ENCODE measurements at regions not wholly inside any gene's neighbourhood (a gene's known extent, or its start where the extent isn't known, plus 50 kb on each side); places are given as distances from the start of the nearest gene placed in this dataset.

- Histone ChIP-seq H3K9me3 (ENCODE audit: insufficient read depth in 2 of 2, low read depth in 1 of 2, low read length in 1 of 2) (no peaks in the 10 kb centered on the region), H3K27ac (ENCODE audit: low read depth, low read length) (no peak overlapping the region), H2BK5ac (ENCODE audit: low read depth, low read length) (no peak overlapping the region), H3K27me3 (replicated peaks in 1 of 4; ENCODE audit: control insufficient read depth in 3 of 4, extremely low read depth in 1 of 4, insufficient read depth in 3 of 4, low read length in 3 of 4) (no peaks in the 10 kb centered on the region), H3K79me2 (ENCODE audit: control insufficient read depth in 1 of 2, insufficient read depth in 2 of 2, low read length in 2 of 2) (no peaks in the 10 kb centered on the region), H3K4me1 (replicated peaks in 1 of 4; ENCODE audit: control insufficient read depth in 3 of 4, insufficient read depth in 4 of 4, low read length in 3 of 4) (no peaks in the 10 kb centered on the region), H2BK12ac (ENCODE audit: low read depth, low read length) (no peak overlapping the region), H3K18ac (ENCODE audit: extremely low read depth, low read length) (no peak overlapping the region), H2AK5ac (ENCODE audit: low read depth, low read length) (no peak overlapping the region), H2BK120ac (replicated peaks; ENCODE audit: low read depth, low read length) (no peak overlapping the region), H3K79me1 (ENCODE audit: low read depth, low read length) (no peaks in the 10 kb centered on the region), H3K23me2 (ENCODE audit: low read depth, low read length) (no peaks in the 10 kb centered on the region), H4K20me1 (replicated peaks in 1 of 2; ENCODE audit: control insufficient read depth in 1 of 2, insufficient read depth in 2 of 2, low read length in 2 of 2) (no peaks in the 10 kb centered on the region), H2BK15ac (ENCODE audit: low read length) (no peak overlapping the region), H2AFZ (ENCODE audit: low read length) (no peak overlapping the region), H4K8ac (ENCODE audit: extremely low read depth, insufficient read depth, low read length) (no peak overlapping the region), H3K9ac (replicated peaks in 1 of 4; ENCODE audit: extremely low read depth in 1 of 4, low read depth in 3 of 4, low read length in 3 of 4) (no peak overlapping the region), H3K4ac (replicated peaks; ENCODE audit: insufficient read length, low read depth, low read length) (no peak overlapping the region), H4K91ac (replicated peaks; ENCODE audit: insufficient read length, low read length) (no peak overlapping the region), H3K4me2 (ENCODE audit: insufficient read depth in 1 of 2, low read depth in 2 of 2, low read length in 2 of 2) (no peak overlapping the region), H3K4me3 (ENCODE audit: extremely low read depth in 1 of 4, insufficient read depth in 2 of 4, low read depth in 3 of 4, low read length in 4 of 4) (no peak overlapping the region), H3K36me3 (ENCODE audit: control insufficient read depth in 2 of 4, insufficient read depth in 4 of 4, low read length in 3 of 4) (no peaks in the 10 kb centered on the region), H3K23ac (ENCODE audit: insufficient read length) (no peak overlapping the region), H2BK20ac (ENCODE audit: low read length) (no peak overlapping the region), H3K56ac (replicated peaks; ENCODE audit: insufficient read length, low read depth, low read length) (no peak overlapping the region), H4K5ac (ENCODE audit: insufficient read length, low read depth, low read length) (no peak overlapping the region), H3K14ac (ENCODE audit: insufficient read length) (no peak overlapping the region)
- 77% methylated on average over 5 of the region's 5 CpGs; no CpG with 5 or more reads in 1 of the 2 experiments for WGBS, 2 experiments (ENCODE audit: extremely low coverage in 1 of 2, insufficient coverage in 1 of 2, insufficient read length in 1 of 2, insufficient replicate concordance in 2 of 2, low coverage in 1 of 2, low lambda C conversion rate in 2 of 2, missing lambda C conversion rate in 1 of 2)
- TF ChIP-seq SP4 (IDR thresholded peaks at IDR 0.05; ENCODE audit: low read length) (no peak), POLR2AphosphoS5 (IDR thresholded peaks at IDR 0.05; ENCODE audit: low read depth, low read length) (no peak), TCF12 (IDR thresholded peaks at IDR 0.05; ENCODE audit: low read depth, low read length) (no peak), RXRA (IDR thresholded peaks at IDR 0.05; ENCODE audit: insufficient read depth, low read depth, low read length) (no peak), TBP (IDR thresholded peaks at IDR 0.05; ENCODE audit: low read depth, low read length) (no peak), RFX5 (IDR thresholded peaks at IDR 0.05; ENCODE audit: borderline replicate concordance, low read depth, low read length) (no peak), KDM5A (IDR thresholded peaks at IDR 0.05; ENCODE audit: low read length) (no peak), BACH1 (IDR thresholded peaks at IDR 0.05; ENCODE audit: low read length) (no peak), ASH2L (IDR thresholded peaks at IDR 0.05; ENCODE audit: low read length) (no peak), SRF (IDR thresholded peaks at IDR 0.05; ENCODE audit: low read depth, low read length) (no peak), TEAD4 (IDR thresholded peaks at IDR 0.05; ENCODE audit: low read depth, low read length) (no peak), RAD21 (IDR thresholded peaks at IDR 0.05 in 1 of 2, conservative IDR thresholded peaks at IDR 0.05 in 1 of 2; ENCODE audit: low read depth in 2 of 2, low read length in 2 of 2) (no peak), ZNF274 (IDR thresholded peaks at IDR 0.05; ENCODE audit: borderline replicate concordance, extremely low read depth, low read length) (no peak)
- TF ChIP-seq, protein P1, sequence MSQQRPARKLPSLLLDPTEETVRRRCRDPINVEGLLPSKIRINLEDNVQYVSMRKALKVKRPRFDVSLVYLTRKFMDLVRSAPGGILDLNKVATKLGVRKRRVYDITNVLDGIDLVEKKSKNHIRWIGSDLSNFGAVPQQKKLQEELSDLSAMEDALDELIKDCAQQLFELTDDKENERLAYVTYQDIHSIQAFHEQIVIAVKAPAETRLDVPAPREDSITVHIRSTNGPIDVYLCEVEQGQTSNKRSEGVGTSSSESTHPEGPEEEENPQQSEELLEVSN (IDR thresholded peaks at IDR 0.05), result no peak
- TF ChIP-seq, protein P2, sequence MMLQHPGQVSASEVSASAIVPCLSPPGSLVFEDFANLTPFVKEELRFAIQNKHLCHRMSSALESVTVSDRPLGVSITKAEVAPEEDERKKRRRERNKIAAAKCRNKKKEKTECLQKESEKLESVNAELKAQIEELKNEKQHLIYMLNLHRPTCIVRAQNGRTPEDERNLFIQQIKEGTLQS (IDR thresholded peaks at IDR 0.05; ENCODE audit: insufficient read depth, low read depth, low read length), result no peak
- CTCF ChIA-PET (ENCODE audit: partially characterized antibody), result no interaction called here
- FAIRE-seq, result no peak
- DNase-seq (ENCODE audit: low read depth in 1 of 2, low spot score in 2 of 2), result no peak
- POLR2A ChIA-PET (ENCODE audit: partially characterized antibody), result no interaction called here
Measured at GRCh38 chr5:19235101-19235584, 752.9 kb downstream of the CDH18 start.

All from H1 (cell line).